Kidney (tissue), 13 donors: ENCODE measurements at regions not wholly inside any gene's neighbourhood (a gene's known extent, or its start where the extent isn't known, plus 50 kb on each side); places are given as distances from the start of the nearest gene placed in this dataset.

Experiments used
- DNase-seq, 5 donors: peaks; one replicate each; pipeline ENCODE4 v3.0.0-alpha.2; 2013 to 2020
- FAIRE-seq: peaks from 2 replicates; lab custom pipeline; 2012; peaks lifted over from hg19 to GRCh38; lab: Jason Lieb, UNC
- H3K27ac ChIP-seq, 2 donors: one replicate each; pipeline ENCODE4 v1.7.0; 2013; ENCODE audit warnings: low read depth in 2 of 2, low read length in 2 of 2, inconsistent platforms in 1 of 2
- H3K27me3 ChIP-seq: one replicate; pipeline ENCODE4 v1.7.1; 2013; ENCODE audit warnings: low read length, inconsistent platforms; ENCODE audit not compliant: control insufficient read depth, insufficient read depth
- H3K36me3 ChIP-seq, 3 donors: one replicate each; pipeline versions ENCODE4 v1.7.0 to v1.7.1; 2013; ENCODE audit warnings: low read length in 3 of 3, control low read depth in 1 of 3, inconsistent platforms in 1 of 3; ENCODE audit not compliant: insufficient read depth in 3 of 3, control insufficient read depth in 2 of 3
- H3K4me1 ChIP-seq, 3 donors: one replicate each; pipeline versions ENCODE4 v1.7.0 to v1.7.1; 2013; ENCODE audit warnings: low read length in 3 of 3, inconsistent platforms in 1 of 3, low read depth in 1 of 3; ENCODE audit not compliant: control insufficient read depth in 2 of 3, insufficient read depth in 2 of 3
- H3K4me3 ChIP-seq, 3 donors: one replicate each; pipeline versions ENCODE4 v1.7.0 to v1.8.1; 2013; ENCODE audit warnings: low read length in 3 of 3, control low read depth in 1 of 3, inconsistent platforms in 1 of 3
- H3K9ac ChIP-seq, 3 donors: one replicate each; pipeline versions ENCODE4 v1.7.0 to v1.7.1; 2013; ENCODE audit warnings: low read length in 3 of 3, control low read depth in 1 of 3, inconsistent platforms in 1 of 3
- H3K9me3 ChIP-seq, 3 donors: one replicate each; pipeline versions ENCODE4 v1.7.0 to v1.7.1; 2013; ENCODE audit warnings: low read length in 3 of 3, control low read depth in 1 of 3, inconsistent platforms in 1 of 3; ENCODE audit not compliant: control insufficient read depth in 2 of 3, insufficient read depth in 1 of 3
- CTCF ChIP-seq: IDR thresholded peaks from 3 replicates; pipeline ENCODE4 v1.5.1; 2012; ENCODE audit warnings: mild to moderate bottlenecking, moderate library complexity, borderline replicate concordance; ENCODE audit not compliant: insufficient read depth; ENCODE audit errors: extremely low read depth
- intact Hi-C: fragments of 100-400 bp; cut with DNase I; formaldehyde crosslinking; loops from one replicate; pipeline ENCODE4 v1.11.1; 2022
- donor health status: control.
- donor health status: control.
- donor health status: control.
- donor health status: control.
- donor health status: control.
- donor health status: DM: yes; HTN: yes; CAD: no.
- donor health status: Normal renal cell carcinoma (clear cell type).

DNA sequence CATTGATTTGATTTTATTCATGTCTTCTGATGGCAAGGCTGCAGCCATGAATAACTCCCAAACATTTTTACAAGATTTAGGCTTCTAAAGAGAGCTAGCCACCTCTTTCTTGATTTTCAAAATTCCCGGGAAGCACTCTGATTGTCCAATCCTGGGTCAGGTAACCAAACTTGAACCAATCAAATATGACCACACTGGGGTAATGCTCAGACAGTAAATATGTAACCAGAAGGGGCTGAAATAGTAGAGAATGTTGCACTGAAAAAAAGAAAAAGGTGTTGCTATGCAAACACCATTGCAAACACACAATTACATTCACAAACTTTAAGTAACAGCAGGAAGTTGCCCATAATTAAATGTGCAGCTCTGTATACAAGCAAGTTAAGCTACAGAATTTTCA is 112.9 kb upstream of the IQCM start:
- FAIRE-seq (no peak), DNase-seq (no peak)
- TF ChIP-seq CTCF, result no peak
- Histone ChIP-seq H3K4me3 (no peak overlapping the region), H3K36me3 (no peaks in the 10 kb centered on the region), H3K9me3 (no peaks in the 10 kb centered on the region), H3K27ac (no peak overlapping the region), H3K27me3 (no peaks in the 10 kb centered on the region), H3K9ac (no peak overlapping the region), H3K4me1 (no peaks in the 10 kb centered on the region)
- intact Hi-C loops, result no loop called here

- H3K27me3 ChIP-seq, result no peaks in the 10 kb centered on the region
- TF ChIP-seq CTCF, result no peak
- FAIRE-seq (no peak), DNase-seq (no peak)
- H3K4me3 ChIP-seq, result no peak overlapping the region
- H3K9ac ChIP-seq, result no peak overlapping the region
- no peak overlapping the region for H3K27ac ChIP-seq
- H3K4me1 ChIP-seq, result no peaks in the 10 kb centered on the region
- intact Hi-C loops, result no loop called here
- no peaks in the 10 kb centered on the region for H3K9me3 ChIP-seq
- H3K36me3 ChIP-seq, result no peaks in the 10 kb centered on the region
Observed at GRCh38 chr4:149931431-149931830, 115.8 kb upstream of the IQCM start.

GRCh38 chr4:149932188-149932587 is 116.5 kb upstream of the IQCM start:
- H3K9me3 ChIP-seq, result no peaks in the 10 kb centered on the region
- intact Hi-C loops, result no loop called here
- FAIRE-seq (no peak), DNase-seq (no peak)
- TF ChIP-seq CTCF, result no peak
- no peak overlapping the region for H3K27ac ChIP-seq
- no peak overlapping the region for H3K9ac ChIP-seq
- H3K4me1 ChIP-seq, result no peaks in the 10 kb centered on the region
- H3K27me3 ChIP-seq, result no peaks in the 10 kb centered on the region
- no peaks in the 10 kb centered on the region for H3K36me3 ChIP-seq
- H3K4me3 ChIP-seq, result no peak overlapping the region

DNA sequence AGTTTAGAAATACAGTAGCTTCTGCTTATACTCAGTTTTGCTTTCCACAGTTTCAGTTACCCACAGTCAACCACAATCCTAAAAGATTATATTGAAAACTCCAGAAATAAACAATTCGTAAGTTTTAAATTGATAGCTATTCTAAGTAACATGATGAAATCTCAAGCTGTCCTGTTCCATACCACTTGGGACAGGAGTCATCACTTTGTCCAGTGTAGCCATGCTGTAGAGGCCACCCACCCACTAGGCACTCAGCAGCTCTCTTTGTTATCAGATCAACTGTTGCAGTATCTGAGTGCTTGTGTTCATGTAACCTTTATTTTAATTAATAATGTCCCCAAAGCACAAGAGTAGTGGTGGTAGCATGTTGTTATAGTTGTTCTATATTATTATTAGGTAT is 117.5 kb upstream of the IQCM start:
- Histone ChIP-seq H3K27ac (no peak overlapping the region), H3K36me3 (no peaks in the 10 kb centered on the region), H3K27me3 (no peaks in the 10 kb centered on the region), H3K9me3 (no peaks in the 10 kb centered on the region), H3K9ac (no peak overlapping the region), H3K4me3 (no peak overlapping the region), H3K4me1 (no peaks in the 10 kb centered on the region)
- no peak for DNase-seq
- FAIRE-seq, result no peak
- no peak for TF ChIP-seq CTCF
- intact Hi-C loops, result no loop called here
